GM21723 (cell line): ENCODE measurements at regions not wholly inside any gene's neighbourhood (a gene's known extent, or its start where the extent isn't known, plus 50 kb on each side); places are given as distances from the start of the nearest gene placed in this dataset.
"Not testable (repeated sequence)": the region's sequence is repeated elsewhere in the genome, so short reads cannot be mapped to it uniquely, and the experiment has no call there.

Experiments used
- ATAC-seq: cut with Tn5 transposase; IDR thresholded peaks from one replicate; pipeline ENCODE4 v1.9.1; 2021; ENCODE audit warnings: mild to moderate bottlenecking, moderate library complexity; ENCODE audit not compliant: unreplicated experiment

DNA sequence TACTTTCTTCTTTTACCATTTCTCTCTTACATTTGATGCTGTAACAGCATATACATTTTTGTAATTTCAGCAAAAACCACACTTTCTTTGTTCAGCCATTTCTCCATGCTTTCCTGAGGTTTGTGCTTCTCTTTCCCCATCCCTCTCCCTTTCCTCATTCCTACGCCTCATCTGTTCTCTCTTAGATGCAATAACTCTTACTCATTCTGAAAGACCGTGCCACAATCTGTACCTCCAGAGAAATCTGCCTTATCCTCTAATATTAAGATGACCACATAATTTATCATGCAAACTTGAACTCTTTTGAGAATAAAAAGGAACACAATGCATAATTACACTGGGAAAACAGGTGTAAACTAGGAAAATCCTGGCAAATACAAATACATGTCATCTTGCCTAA lies 588.9 kb downstream of the JRKL start:
- ATAC-seq = no peak

DNA sequence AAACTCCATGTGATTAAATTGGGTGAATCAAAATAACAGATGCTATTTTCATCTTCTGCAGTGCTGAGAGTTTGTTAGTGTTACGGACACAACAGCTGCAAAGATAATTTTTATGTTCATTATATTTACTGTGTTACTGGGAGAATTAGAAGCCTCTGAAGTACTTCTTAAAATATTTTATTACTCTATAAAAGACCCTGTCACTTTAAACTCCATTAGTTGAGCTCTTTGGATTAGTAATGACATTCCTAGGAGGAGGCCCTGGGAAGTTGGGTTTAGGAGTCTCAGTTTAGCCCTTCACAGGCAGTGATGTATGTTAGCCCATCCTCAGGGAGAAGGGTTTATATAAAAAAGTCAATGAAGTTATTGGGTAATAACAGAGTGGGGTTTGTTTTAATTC lies 596.7 kb downstream of the JRKL start:
- no peak for ATAC-seq

DNA sequence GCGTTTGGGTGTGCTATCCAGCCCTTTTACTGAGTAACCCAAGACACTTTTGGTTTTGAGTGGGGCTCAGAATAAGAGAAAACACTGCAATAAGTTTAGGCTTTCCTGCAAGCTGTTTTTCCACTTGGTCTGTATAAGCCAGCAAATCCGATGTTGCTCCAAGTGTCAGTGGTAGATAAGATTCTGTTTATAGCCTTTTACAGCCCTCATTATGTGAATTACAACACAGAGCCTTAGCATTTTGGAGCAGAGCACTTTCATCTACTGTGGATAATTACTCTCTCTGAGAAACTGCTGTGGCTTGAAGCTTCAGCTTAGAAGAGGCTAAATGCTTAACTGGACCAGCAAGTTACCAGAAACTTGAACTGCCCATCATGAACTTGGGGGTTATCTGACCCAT lies 601.1 kb downstream of the JRKL start:
- no peak for ATAC-seq

DNA sequence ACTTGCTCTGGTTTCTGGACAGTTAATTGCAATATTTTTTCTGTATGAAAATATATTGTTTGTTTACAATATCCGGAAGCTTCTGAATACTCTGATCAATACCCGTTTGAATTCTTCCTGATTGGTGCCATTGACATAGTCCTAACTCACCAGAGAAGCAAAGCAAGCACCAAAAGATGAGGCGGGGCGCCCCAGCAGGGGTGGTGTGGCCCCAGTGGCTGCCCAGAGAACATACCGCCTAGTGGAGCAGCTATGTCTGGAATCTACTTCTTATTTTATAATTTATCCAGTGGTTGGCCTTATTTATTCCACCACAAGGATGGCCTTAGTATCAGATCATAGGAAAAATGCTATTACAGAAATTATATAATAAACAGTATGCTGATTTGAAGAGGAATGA lies 610.7 kb downstream of the JRKL start:
- no peak for ATAC-seq

DNA sequence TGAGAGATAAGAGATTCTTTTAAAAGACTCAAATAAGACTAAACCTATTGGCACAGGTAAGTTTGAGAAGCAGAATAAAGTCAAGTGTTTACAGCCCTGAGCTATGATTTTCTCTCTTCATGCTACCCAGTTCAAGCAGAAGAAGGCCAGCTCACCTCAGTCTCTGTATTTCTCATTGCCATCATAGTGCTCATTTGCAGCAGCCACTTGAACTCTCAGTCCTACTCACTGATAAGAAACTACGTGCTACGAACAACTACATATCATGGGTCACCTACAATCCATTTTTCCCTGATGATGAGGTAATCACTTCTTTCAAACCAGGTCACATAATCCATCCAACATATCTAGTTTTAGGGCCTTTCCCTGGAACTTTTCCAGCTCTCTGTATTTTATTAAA lies 617.5 kb downstream of the JRKL start:
- no peak for ATAC-seq

DNA sequence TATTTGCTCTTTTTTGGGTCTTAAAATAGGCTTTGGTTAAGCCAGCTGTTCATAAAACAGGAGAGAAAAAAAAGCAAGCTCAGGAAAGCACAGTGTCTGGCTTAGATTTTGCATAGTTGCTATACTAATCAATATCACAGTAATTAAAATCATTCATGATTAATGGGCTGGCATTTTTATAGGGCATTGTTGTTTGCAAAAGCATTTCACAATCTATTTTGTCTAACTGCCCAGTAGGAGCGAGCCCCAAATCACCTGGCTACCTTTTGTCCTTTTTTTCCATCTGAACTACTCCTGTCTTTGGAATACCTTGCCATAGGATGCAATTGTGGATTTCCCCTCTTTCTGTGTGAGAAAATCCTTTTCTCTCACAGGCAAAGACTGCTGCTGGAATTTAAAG lies 619.8 kb downstream of the JRKL start:
- no peak for ATAC-seq

DNA sequence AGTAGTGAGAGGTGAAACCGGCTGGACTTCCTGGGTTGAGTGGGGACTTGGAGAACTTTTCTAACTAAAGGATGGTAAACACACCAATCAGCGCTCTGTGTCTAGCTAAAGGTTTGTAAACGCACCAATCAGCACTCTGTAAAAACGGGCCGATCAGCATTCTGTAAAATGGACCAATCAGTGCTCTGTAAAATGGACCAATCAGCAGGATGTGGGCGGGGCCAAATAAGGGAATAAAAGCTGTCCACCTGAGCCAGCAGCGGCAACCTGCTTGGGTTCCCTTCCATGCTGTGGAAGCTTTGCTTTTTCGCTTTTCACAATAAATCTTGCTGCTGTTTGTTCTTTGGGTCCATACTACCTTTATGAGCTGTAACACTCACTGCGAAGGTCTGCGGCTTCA lies 621.2 kb downstream of the JRKL start:
- ATAC-seq = not testable (repeated sequence)

DNA sequence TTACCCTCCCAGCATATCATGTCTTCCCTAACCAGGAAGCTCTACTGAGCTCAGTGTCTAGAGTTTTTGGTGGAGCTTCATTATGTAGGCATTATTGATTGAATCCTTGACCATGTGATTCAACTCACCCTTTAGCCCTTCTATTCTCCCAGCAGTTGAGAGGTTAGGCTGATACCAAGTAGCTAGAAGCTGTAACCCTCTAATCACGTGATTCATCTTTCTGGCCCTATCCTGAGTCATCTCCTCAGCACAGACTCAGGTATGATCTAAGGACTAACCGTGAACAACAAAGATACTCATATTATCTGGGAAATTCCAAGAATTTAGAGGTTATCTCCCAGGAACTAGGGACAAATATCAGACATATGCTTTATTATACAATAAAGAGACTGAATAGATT lies 625.5 kb downstream of the JRKL start:
- ATAC-seq = no peak

DNA sequence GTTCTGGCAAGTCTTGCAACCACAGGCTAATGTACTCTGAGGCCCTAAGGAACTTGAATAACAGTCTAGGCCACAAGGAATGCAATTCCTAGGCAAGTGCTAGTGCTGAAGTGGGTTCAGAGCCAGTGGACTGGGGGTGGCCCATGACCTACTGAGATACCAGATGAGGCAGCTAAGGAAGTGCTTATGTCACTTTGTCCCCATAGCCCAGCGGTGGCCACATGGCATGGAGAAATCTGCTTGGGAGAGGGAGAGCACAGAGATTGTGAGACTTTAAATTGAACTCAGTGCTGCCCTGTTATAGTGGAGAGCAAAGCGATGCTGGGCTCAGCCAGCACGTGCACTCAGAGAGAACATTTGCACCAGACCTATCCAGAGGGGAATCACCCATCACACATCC lies 629.5 kb downstream of the JRKL start:
- no peak for ATAC-seq

DNA sequence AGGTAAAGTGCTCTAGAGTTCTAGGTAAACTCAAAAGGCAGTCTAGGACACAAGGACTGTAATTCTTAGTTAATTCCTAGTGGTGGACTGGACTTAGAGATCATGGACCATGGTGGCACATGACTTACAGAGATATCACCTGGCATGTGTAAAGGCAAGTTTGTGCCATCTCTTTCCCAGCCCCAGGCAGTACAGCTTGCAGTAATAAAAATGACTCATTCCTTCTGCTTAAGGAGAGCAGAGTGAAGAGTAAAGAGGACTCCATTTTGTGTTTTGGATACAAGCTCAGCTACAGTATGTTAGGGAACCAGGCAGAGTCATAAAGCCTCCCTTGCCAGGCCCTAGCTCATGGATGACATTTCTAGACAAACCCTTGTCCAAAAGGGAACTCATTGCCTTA lies 629.9 kb downstream of the JRKL start:
- ATAC-seq = no peak

DNA sequence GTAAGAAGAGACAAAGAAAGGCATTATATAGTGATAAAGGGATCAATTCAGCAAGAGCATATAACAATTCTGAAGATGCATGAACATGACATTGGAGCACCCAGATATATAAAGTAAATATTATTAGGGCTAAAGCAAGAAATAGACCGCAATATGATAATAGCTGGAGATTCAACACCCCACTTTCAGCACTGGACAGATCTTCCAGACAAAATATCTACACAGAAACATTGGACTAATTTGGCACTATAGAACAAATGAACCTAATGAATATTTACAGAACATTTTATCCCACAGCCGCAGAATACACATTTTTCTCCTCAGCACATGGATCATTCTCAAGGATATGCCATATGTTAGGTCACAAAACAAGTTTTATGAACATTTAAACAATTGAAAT lies 633.1 kb downstream of the JRKL start:
- no peak for ATAC-seq

DNA sequence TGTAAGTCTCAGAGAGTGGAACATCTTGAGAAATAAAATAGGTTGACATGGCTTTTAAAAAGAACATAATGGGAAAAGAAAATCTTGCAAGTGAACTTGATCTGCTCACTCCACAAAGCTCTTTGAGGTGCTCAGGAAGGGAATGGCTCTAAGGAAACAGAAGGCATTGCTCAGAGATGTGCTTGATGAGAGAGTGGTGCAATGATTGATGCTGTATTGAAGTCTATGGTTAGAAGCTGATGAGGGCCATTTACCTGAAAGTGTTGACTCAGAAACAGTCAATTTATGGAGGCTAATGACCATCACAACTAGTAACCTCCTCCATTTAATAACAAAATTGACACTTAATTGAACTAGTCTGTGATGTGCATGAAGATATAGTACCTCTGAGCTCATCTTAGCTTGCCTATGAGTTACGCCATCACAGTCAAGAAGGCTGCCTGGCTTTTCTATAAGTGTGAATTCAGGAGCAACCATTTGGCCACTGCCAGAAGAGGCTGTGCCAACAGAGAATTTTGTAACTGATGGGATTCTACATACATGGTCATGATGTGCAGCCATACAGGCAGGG lies 639.1 kb downstream of the JRKL start:
- ATAC-seq = no peak

DNA sequence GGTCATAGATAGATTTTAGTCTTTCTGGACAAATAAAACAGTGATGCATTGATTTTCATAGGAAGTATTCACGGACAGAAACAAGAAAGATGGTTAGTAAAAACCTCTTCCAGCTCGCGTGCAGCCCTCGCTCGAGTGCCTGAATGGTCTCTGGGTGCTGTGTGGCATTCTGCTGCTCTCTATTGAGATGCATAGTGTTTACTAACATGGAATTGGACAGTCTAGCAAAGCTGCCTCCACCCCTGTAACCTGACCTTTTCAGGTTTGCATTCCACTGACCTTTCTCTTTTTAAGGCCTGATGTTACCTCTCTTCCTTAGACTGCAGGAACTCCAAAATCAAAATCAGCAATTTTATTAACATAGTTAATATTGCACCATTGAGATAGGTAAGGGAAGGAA lies 643.4 kb downstream of the JRKL start:
- ATAC-seq = no peak

DNA sequence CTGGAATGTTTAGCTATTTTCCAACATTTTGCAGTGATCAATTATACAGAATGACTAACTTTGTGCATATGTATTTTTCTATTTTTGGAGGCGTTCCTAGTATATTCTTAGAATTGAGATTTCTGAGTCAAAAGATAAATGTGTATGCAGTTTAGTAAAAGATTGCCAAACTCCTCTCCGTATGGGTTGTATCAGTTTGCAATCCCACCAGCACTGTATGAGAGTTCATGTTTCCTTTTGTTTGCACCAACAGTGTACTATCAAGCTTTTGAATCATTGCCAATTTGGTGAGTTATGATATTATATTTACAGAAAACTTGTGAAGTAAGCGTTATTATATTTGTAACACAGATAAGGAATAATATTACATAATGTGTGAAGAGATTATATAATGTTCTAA lies 658.7 kb downstream of the JRKL start:
- ATAC-seq = no peak

DNA sequence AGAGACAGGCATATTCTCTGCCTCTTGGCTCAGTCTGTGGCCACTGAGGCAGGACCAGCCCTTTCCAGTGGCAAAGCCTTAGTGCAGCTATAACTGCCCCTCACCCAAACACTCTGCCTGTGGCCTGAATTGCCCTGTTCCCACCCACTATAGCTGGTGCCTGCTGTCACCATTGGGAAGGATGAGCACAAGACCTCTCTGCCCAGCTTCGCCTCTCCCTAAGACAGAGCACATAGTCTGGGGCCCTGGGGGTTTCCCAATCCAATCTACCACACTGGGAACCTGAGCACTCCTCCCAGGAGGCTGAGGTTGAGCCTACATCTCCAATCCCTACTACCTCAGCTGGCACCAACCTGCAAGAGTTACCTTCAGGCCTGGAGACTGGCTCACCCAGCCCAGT lies 670.4 kb downstream of the JRKL start:
- no peak for ATAC-seq

DNA sequence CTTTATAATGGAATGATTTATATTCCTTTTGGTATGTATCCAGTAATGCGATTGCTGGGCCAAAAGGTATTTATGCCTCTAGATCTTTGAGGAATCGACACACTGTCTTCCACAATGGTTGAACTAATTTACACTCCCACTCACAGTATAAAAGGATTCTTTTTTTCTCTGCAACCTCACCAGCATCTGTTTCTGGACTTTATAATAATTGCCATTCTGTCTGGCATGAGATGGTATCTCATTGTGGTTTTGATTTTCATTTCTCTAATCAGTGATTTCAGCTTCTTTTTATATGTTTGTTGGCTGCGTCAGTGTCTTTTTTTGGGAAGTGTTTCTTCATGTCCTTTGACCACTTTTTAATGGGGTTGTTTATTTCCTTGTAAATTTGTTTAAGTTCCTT lies 679.3 kb downstream of the JRKL start:
- no peak for ATAC-seq

DNA sequence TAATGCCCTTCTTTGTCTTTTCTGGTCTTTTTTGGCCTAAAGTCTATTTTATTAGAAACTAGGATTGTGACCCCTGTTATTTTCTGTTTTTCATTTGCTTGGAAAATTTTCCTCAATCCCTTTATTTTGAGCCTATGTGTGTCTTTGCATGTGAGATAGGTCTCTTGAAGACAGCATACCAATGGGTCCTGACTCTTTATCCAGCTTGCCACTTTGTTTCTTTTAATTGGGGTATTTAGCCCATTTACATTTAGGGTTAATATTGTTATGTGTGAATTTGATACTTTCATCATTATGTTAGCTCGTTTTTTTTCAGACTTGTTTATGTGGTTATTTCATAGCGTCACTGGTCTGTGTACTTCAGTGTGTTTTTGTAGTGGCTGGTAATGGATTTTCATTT lies 682.6 kb downstream of the JRKL start:
- no peak for ATAC-seq

DNA sequence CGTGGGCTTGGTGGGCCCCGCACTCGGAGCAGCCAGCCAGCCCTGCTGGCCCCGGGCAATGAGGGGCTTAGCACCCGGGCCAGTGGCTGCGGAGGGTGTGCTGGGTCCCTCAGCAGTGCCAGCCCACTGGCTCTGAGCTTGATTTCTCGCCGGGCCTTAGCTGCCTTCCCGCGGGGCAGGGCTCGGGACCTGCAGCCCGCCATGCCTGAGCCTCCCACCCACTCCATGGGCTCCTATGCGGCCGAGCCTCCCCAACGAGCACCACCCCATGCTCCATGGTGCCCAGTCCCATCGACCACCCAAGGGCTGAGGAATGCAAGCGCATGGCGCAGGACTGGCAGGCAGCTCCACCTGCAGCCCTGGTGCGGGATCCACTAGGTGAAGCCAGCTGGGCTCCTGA lies 686.9 kb downstream of the JRKL start:
- ATAC-seq = not testable (repeated sequence)

DNA sequence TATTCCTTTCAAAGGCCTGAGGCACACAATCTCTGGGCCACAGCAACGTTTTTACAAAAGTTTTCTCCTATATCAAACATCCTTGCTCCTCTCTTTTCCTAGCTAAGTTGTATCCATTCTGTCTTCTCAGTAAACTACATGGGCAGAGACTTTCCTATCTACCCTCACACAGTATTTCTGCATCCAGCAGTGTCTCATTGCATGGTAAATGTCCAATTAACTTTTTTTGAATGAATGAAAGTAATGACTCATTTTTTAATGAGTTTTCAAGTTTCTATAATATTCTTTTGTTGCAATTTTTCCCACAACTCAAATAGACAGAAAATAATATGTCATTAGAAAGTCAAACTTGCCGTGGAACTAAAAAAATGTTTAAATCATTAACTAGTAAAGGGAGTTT lies 688.6 kb downstream of the JRKL start:
- no peak for ATAC-seq

DNA sequence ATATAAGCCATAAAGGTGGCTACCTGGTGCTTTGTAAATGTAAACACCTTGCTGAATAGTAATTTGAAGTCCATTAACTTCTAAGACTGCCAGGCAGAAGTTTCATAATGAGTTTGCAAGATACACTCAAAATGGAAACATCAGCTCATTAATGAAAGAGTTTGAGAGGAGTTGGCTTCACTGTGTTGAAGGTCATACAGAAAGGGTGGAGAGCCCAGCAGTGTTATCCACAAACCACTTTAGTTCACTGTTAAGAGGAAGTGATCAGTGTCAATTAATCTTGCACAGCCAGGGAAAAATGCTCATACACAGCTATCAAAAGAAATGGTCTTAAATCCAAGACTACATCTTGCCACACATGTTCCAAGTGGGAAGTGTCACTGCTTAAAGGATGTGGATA lies 689.4 kb downstream of the JRKL start:
- ATAC-seq = no peak

DNA sequence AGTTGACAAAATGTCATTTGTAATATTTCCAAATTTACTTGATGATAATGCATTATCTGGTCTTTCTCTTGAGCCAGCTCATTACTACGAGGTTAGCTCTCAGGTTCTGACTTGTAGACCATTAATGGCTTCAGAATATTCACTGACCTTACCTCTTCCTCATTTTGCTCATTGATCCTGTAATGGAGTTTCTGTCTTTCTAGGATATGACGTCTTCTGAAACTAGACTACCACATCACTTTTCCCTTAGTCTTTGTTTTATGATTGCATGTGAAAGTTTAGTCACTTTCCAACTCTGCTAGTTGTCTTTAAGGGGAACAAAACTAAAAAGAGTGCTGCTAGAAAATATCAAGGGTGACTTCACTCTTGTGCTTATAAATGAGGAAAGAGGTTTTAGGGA lies 697.6 kb downstream of the JRKL start:
- no peak for ATAC-seq

DNA sequence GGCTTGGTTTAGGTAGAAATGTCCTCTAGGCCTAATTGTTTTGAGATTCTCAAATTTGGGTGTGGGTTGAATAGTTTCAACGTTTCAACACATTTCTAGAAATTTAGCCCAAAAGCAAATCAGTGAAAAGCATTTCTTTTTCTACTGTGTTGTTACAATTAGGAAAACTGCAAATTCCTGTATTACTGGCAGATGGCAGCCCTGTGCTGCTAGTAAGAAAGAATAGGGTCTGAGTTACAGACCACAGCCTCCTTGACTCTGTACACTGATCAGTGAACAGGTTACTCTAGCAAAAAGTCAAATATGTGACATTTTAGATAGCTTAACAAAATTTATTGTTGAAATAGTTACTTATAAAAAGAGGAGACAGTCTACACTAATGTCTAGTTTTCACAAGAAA lies 703.0 kb downstream of the JRKL start:
- ATAC-seq = no peak

DNA sequence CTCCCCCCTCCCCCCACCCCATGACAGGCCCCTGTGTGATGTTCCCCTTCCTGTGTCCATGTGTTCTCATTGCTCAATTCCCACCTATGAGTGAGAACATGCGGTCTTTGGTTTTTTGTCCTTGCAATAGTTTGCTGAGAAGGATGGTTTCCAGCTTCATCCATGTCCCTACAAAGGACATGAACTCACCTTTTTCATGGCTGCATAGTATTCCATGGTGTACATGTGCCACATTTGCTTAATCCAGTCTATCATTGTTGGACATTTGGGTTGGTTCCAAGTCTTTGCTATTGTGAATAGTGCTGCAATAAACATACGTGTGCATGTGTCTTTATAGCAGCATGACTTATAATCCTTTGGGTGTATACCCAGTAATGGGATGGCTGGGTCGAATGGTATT lies 712.4 kb downstream of the JRKL start:
- not testable (repeated sequence) for ATAC-seq

DNA sequence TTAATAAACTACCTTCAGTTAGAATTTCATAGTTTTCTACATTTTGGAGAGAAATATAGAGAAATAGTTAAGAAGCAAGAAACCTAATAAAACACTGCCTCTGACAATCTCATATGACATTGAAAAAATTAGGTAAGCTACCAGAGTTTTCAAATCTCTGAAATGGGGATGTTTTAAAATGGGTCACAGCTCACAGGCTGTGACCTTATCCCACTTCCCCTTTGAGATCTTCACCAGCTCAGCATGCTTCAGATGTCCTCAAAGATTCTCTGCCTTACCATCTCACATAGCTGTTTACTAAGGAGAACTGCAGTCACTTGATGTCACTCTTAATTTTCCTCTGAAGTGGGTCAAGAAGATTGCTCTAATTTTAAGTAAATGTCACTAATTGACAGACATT lies 717.8 kb downstream of the JRKL start:
- no peak for ATAC-seq
